GM12878 (cell line): ENCODE measurements at regions not wholly inside any gene's neighbourhood (a gene's known extent, or its start where the extent isn't known, plus 50 kb on each side); places are given as distances from the start of the nearest gene placed in this dataset.

Source experiments
- ATAC-seq: fragments of 200-7000 bp; cut with Tn5 transposase; 3 replicates; pipeline ENCODE4 v1.9.1; 2020; ENCODE audit warnings: mild to moderate bottlenecking, moderate library complexity
- BruUV-seq: library from RNA; stranded (reverse); fragments of 400-500 nt; replicated peaks from 2 replicates; lab custom pipeline; 2021; lab: Mats Ljungman, UMichigan
- CTCF ChIA-PET: fragments of 300-600 bp; sonication (Branson Sonifier 250); formaldehyde crosslinking; extraction: SDS; loops from one replicate; lab custom pipeline; 2021; ENCODE audit warnings: inconsistent platforms; lab: Yijun Ruan, JAX
- POLR2A ChIA-PET: fragments of 350-600 bp; formaldehyde crosslinking; extraction: SDS; loops from one replicate; lab custom pipeline; 2021; ENCODE audit warnings: inconsistent platforms; lab: Charles Lee
- RAD21 ChIA-PET: fragments of 300-600 bp; sonication (Branson Sonifier 250); formaldehyde crosslinking; loops from one replicate; lab custom pipeline; 2023; ENCODE audit warnings: antibody characterized with exemption; ENCODE audit not compliant: unreplicated experiment; lab: Charles Lee
- SMC1A ChIA-PET: fragments of 300-600 bp; sonication (Branson Sonifier 250); formaldehyde crosslinking; loops from one replicate; lab custom pipeline; 2023; ENCODE audit not compliant: unreplicated experiment, uncharacterized antibody; lab: Charles Lee
- DNase-seq: peaks from one replicate; pipeline ENCODE4 v3.0.0-alpha.2; 2011; ENCODE audit warnings: low read depth, low spot score
- FAIRE-seq: peaks from 3 replicates; lab custom pipeline; 2011; peaks lifted over from hg19 to GRCh38; lab: Jason Lieb, UNC
- H2AFZ ChIP-seq: 2 replicates; pipeline ENCODE4 v1.6.0; 2011; ENCODE audit warnings: low read depth, low read length, control low read depth; ENCODE audit not compliant: control insufficient read depth
- H3K27ac ChIP-seq: 2 replicates; pipeline ENCODE4 v1.5.1; 2011; ENCODE audit warnings: control low read depth; ENCODE audit not compliant: control insufficient read depth, insufficient read depth
- H3K27me3 ChIP-seq, 2 experiments: replicated peaks in 1 of 2; 2 replicates each; pipeline versions ENCODE4 v1.6.0 to v1.6.1; 2011; ENCODE audit warnings: low read length in 1 of 2; ENCODE audit not compliant: control insufficient read depth in 2 of 2, insufficient read depth in 2 of 2
- H3K36me3 ChIP-seq, 2 experiments: 2 replicates each; pipeline ENCODE4 v1.5.1; 2011; ENCODE audit warnings: low read length in 1 of 2; ENCODE audit not compliant: control insufficient read depth in 2 of 2, insufficient read depth in 2 of 2
- H3K4me1 ChIP-seq: 2 replicates; pipeline ENCODE4 v1.6.1; 2011; ENCODE audit warnings: mild to moderate bottlenecking, low read length, moderate library complexity, mixed read lengths; ENCODE audit not compliant: control insufficient read depth, insufficient read depth
- H3K4me2 ChIP-seq: 2 replicates; pipeline ENCODE4 v1.6.0; 2011; ENCODE audit warnings: control low read depth; ENCODE audit not compliant: control insufficient read depth, insufficient read depth
- H3K4me3 ChIP-seq: fragments of 200-600 bp; sonication (generic); 2 replicates; pipeline ENCODE4 v1.5.1; 2016
- H3K79me2 ChIP-seq: 2 replicates; pipeline ENCODE4 v1.6.0; 2011; ENCODE audit warnings: low read length; ENCODE audit not compliant: control insufficient read depth, insufficient read depth
- H3K9ac ChIP-seq: 2 replicates; pipeline ENCODE4 v1.8.0; 2011; ENCODE audit warnings: low read length, control low read depth, mixed read lengths; ENCODE audit not compliant: control insufficient read depth, insufficient read depth
- H3K9me3 ChIP-seq: replicated peaks from 3 replicates; pipeline ENCODE4 v1.5.1; 2011; ENCODE audit warnings: mild to moderate bottlenecking, low read length; ENCODE audit not compliant: control insufficient read depth, insufficient read depth
- H4K20me1 ChIP-seq: 2 replicates; pipeline ENCODE4 v1.6.0; 2011; ENCODE audit not compliant: control insufficient read depth, insufficient read depth
- CBFB ChIP-seq: IDR thresholded peaks from 2 replicates; pipeline ENCODE4 v1.6.1; 2016; ENCODE audit warnings: antibody characterized with exemption, low read depth
- CREM ChIP-seq: IDR thresholded peaks from 2 replicates; pipeline ENCODE4 v1.6.1; 2014; ENCODE audit warnings: antibody characterized with exemption, low read depth
- ESRRA ChIP-seq: IDR thresholded peaks from 2 replicates; pipeline ENCODE4 v1.6.1; 2012; ENCODE audit warnings: mild to moderate bottlenecking, low read length, improper control_type of control experiment
- EZH2 ChIP-seq: IDR thresholded peaks from 2 replicates; pipeline ENCODE4 v1.6.1; 2012; ENCODE audit warnings: low read depth, mild to moderate bottlenecking, control low read depth, inconsistent platforms, low read length, borderline replicate concordance; ENCODE audit not compliant: control insufficient read depth
- MXI1 ChIP-seq: fragments of 150-350 bp; IDR thresholded peaks from 2 replicates; pipeline ENCODE4 v1.6.1; 2011; ENCODE audit warnings: low read depth, mild to moderate bottlenecking, inconsistent platforms, low read length, improper control_type of control experiment
- NRF1 ChIP-seq: conservative IDR thresholded peaks from 2 replicates; pipeline ENCODE4 v1.6.1; 2011; ENCODE audit warnings: mild to moderate bottlenecking, low read depth, low read length, improper control_type of control experiment
- in situ Hi-C: fragments of 300-500 bp; cut with MboI; formaldehyde crosslinking; loops from 9 replicates; pipeline ENCODE4 v1.14.3; 2018; ENCODE audit warnings: mixed read lengths
- intact Hi-C: fragments of 100-400 bp; cut with micrococcal nuclease; formaldehyde crosslinking; loops from one replicate; pipeline ENCODE4 v1.14.2; 2022; ENCODE audit not compliant: unreplicated experiment
- TF ChIP-seq, protein P1 (sequence below): IDR thresholded peaks from 2 replicates; pipeline ENCODE4 v1.6.1; 2011; ENCODE audit warnings: borderline replicate concordance, low read depth, mild to moderate bottlenecking, moderate library complexity, low read length; ENCODE audit not compliant: insufficient read depth, poor library complexity, severe bottlenecking
- TF ChIP-seq, protein P2 (sequence below): IDR thresholded peaks from 2 replicates; pipeline ENCODE4 v1.6.1; 2012; ENCODE audit warnings: low read depth, low read length, improper control_type of control experiment
- TF ChIP-seq, protein P3 (sequence below): fragments of 450-650 bp; IDR thresholded peaks from 2 replicates; pipeline ENCODE4 v1.6.1; 2017; ENCODE audit warnings: antibody characterized with exemption, mild to moderate bottlenecking, moderate library complexity

DNA sequence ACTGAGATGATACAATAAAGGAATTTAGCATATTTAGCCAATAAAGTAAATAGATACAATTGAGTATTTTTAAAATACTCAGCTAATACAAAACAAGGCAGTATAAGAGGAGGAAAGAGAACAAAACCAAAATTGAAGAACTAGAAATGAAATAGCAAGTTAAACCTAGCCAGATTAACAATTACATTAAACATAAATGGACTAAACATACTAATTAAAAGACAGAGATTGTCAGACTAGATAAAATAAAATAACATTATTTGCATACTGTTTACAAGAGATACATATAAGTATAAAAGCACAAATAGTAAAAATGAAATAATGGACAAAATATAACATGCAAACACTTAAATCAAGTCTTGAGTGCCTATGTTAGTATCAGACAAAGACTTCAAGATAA, 517.7 kb upstream of the PHF14 start:
- no peaks in the 10 kb centered on the region for H3K9me3 ChIP-seq
- intact Hi-C loops (no loop called here), in situ Hi-C loops (no loop called here)
- no peak overlapping the region for H3K4me3 ChIP-seq
- H3K36me3 ChIP-seq = no peaks in the 10 kb centered on the region
- ATAC-seq (no peak), DNase-seq (no peak), FAIRE-seq (no peak)
- H3K4me1 ChIP-seq = no peaks in the 10 kb centered on the region
- POLR2A ChIA-PET = no interaction called here
- H3K79me2 ChIP-seq = no peaks in the 10 kb centered on the region
- H3K9ac ChIP-seq = no peak overlapping the region
- H2AFZ ChIP-seq = no peak overlapping the region
- SMC1A ChIA-PET = no interaction called here
- CTCF ChIA-PET = no interaction called here
- TF ChIP-seq CREM (no peak), MXI1 (no peak), ESRRA (no peak), EZH2 (no peak), CBFB (no peak), NRF1 (no peak)
- TF ChIP-seq, protein P1, sequence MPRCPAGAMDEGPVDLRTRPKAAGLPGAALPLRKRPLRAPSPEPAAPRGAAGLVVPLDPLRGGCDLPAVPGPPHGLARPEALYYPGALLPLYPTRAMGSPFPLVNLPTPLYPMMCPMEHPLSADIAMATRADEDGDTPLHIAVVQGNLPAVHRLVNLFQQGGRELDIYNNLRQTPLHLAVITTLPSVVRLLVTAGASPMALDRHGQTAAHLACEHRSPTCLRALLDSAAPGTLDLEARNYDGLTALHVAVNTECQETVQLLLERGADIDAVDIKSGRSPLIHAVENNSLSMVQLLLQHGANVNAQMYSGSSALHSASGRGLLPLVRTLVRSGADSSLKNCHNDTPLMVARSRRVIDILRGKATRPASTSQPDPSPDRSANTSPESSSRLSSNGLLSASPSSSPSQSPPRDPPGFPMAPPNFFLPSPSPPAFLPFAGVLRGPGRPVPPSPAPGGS = no peak
- TF ChIP-seq, protein P2, sequence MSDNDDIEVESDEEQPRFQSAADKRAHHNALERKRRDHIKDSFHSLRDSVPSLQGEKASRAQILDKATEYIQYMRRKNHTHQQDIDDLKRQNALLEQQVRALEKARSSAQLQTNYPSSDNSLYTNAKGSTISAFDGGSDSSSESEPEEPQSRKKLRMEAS = no peak
- TF ChIP-seq, protein P3, sequence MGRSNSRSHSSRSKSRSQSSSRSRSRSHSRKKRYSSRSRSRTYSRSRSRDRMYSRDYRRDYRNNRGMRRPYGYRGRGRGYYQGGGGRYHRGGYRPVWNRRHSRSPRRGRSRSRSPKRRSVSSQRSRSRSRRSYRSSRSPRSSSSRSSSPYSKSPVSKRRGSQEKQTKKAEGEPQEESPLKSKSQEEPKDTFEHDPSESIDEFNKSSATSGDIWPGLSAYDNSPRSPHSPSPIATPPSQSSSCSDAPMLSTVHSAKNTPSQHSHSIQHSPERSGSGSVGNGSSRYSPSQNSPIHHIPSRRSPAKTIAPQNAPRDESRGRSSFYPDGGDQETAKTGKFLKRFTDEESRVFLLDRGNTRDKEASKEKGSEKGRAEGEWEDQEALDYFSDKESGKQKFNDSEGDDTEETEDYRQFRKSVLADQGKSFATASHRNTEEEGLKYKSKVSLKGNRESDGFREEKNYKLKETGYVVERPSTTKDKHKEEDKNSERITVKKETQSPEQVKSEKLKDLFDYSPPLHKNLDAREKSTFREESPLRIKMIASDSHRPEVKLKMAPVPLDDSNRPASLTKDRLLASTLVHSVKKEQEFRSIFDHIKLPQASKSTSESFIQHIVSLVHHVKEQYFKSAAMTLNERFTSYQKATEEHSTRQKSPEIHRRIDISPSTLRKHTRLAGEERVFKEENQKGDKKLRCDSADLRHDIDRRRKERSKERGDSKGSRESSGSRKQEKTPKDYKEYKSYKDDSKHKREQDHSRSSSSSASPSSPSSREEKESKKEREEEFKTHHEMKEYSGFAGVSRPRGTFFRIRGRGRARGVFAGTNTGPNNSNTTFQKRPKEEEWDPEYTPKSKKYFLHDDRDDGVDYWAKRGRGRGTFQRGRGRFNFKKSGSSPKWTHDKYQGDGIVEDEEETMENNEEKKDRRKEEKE = no peak
- no peak overlapping the region for H3K27ac ChIP-seq
- no peaks in the 10 kb centered on the region for H4K20me1 ChIP-seq
- no peak overlapping the region for H3K4me2 ChIP-seq
- no peaks in the 10 kb centered on the region for H3K27me3 ChIP-seq
- RAD21 ChIA-PET = no interaction called here
- no TSS peak for BruUV-seq
